ENCODE measurements at regions not wholly inside any gene's neighbourhood (a gene's known extent, or its start where the extent isn't known, plus 50 kb on each side); places are given as distances from the start of the nearest gene placed in this dataset.

DNA sequence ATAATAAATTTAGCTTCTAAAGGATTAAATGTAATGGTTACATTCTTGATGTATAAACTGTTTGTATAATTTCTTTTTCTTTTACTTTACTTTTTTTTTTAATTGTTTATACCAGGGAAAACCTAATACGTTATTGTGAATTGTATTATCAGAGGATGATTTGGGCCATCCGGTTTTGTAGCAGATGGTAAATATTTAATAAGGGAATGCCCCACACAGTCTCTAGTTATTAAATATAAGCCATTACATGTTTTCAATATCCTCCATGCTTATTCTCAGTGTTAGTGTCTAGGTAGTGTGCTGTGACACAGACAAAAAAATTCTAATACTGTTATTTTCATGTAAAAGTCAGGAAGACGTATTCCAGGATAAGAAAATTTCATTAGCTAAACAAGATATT lies 553.9 kb downstream of the ZNF804A start:
- TF ChIP-seq, protein P1, sequence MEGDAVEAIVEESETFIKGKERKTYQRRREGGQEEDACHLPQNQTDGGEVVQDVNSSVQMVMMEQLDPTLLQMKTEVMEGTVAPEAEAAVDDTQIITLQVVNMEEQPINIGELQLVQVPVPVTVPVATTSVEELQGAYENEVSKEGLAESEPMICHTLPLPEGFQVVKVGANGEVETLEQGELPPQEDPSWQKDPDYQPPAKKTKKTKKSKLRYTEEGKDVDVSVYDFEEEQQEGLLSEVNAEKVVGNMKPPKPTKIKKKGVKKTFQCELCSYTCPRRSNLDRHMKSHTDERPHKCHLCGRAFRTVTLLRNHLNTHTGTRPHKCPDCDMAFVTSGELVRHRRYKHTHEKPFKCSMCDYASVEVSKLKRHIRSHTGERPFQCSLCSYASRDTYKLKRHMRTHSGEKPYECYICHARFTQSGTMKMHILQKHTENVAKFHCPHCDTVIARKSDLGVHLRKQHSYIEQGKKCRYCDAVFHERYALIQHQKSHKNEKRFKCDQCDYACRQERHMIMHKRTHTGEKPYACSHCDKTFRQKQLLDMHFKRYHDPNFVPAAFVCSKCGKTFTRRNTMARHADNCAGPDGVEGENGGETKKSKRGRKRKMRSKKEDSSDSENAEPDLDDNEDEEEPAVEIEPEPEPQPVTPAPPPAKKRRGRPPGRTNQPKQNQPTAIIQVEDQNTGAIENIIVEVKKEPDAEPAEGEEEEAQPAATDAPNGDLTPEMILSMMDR (IDR thresholded peaks at IDR 0.05) = no peak
- no peak for TF ChIP-seq POLR2A (IDR thresholded peaks at IDR 0.05)
